T follicular helper cell (primary cell): ENCODE measurements at regions not wholly inside any gene's neighbourhood (a gene's known extent, or its start where the extent isn't known, plus 50 kb on each side); places are given as distances from the start of the nearest gene placed in this dataset.

Experiments used
- DNase-seq: peaks from one replicate; pipeline ENCODE4 v3.0.0-alpha.2; 2020; ENCODE audit warnings: low read depth

DNA sequence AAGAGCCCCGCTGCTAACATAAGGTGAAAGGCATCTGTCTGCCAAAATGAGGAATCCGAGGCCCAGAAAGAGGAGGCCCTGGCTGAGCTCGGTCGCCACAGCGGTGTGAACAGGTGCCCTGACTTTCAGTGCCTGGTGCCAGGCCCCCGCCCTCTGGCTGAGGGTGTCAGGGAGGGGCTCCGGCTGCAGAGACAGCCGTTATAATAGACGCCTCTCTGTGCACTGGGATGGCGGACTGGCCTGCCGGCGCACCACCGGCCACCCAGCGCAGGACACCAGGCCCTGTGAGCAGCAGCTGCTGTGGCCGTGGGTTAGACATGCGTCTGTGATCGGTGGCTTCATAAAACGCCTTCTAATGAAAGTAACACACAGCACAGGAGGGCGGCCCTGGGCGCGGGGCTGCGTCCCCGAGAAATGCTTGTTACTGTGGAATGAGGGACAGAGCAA, 51.4 kb upstream of the ACTRT2 start:
- no peak for DNase-seq

DNA sequence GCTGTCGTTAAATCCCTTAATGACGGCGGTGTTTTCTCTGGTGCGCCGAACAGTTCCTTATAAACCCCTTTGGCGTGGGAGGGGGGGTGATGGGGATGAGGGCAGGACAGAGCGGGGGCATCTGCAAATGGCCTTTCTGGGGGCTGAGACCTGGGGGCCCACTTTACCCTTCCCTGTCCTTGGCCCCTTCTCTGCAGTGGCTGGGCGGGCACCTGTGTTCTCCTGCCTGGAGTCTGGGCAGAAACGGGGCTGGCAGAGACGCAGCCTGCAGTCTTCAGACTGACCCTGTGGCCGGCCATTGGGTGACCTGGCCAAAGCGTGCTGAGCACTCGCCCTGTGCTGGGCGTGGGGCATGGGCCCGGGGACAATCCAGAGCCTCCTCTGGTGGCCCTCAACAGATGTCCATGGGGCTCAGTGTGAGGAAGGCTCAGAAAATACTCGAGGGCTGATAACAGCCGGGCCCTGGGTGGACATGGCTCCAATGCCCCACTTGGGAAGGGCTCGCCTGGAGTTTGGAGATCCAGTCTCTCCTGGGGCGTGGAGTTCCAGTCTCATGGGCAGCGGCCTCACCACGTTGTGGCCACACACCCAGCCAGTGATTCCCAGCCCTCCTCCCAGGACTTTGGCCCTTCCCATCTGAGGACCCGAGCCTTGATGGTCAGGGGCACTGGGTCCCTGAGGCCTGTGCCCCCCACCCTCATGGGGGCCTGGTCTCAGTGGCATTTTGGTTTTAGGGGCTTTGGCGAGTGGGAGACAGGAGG, 50.8 kb upstream of the ACTRT2 start:
- DNase-seq = no peak

DNA sequence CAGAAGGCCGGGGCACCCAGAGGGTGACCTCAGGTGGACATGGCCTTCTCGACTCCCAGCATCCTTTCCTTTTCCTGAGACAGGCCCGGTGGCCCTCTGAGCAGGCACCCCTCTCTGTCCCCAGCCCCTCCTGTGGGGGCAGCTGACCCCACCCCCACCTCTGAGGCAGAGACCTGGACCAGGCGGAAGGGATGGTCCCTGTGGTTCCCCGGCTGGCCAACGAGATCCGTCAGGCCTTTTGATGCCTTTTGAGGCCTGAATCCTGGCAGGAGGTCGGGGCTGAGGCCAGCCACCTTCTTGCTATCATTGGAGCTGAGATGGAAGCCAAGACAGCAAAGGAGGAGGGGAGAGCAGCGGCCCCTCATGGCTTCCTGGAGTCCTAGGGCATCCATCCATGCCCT, 50.2 kb upstream of the ACTRT2 start:
- DNase-seq = no peak
